ENCODE measurements at regions not wholly inside any gene's neighbourhood (a gene's known extent, or its start where the extent isn't known, plus 50 kb on each side); places are given as distances from the start of the nearest gene placed in this dataset.

- TF ChIP-seq GATA2 (IDR thresholded peaks at IDR 0.05; ENCODE audit: low read depth, low read length) (no peak), GATA3 (IDR thresholded peaks at IDR 0.05; ENCODE audit: low read depth, low read length) (no peak)
Measured at GRCh38 chr16:79883494-79883893, 283.0 kb upstream of the MAF start.
